LNCaP clone FGC (cell line): ENCODE measurements at regions not wholly inside any gene's neighbourhood (a gene's known extent, or its start where the extent isn't known, plus 50 kb on each side); places are given as distances from the start of the nearest gene placed in this dataset.

Experiments used
- DNase-seq: peaks from one replicate; pipeline ENCODE4 v3.0.0-alpha.2; 2011; ENCODE audit warnings: low read depth
- H3K4me3 ChIP-seq: 2 replicates; pipeline ENCODE4 v1.5.1; 2011; ENCODE audit warnings: mild to moderate bottlenecking, low read depth, low read length, control low read depth
- TF ChIP-seq, protein P1 (sequence below): IDR thresholded peaks from 2 replicates; pipeline ENCODE4 v1.5.1; 2012; ENCODE audit warnings: mild to moderate bottlenecking; ENCODE audit not compliant: control insufficient read depth, insufficient read depth; ENCODE audit errors: extremely low read depth

DNA sequence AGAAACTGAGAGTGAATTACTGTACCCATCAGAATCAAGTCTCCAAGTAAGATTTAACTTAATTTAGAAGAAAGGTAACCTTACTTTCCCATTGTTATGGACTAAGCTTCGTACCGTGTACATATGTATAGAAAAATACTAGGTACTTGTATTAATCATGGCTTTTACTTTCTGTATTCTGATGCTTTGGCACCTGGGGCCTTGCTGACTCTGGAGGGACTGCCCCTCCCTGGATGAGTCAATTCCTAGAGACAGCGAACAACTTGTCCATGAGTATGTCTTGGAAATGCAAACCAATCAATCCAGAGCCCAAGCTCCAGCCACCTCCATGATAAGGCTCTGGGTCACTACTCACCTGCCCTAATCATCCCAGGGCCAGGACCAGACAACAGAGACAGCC, 50.0 kb upstream of the DGKG start:
- TF ChIP-seq, protein P1, sequence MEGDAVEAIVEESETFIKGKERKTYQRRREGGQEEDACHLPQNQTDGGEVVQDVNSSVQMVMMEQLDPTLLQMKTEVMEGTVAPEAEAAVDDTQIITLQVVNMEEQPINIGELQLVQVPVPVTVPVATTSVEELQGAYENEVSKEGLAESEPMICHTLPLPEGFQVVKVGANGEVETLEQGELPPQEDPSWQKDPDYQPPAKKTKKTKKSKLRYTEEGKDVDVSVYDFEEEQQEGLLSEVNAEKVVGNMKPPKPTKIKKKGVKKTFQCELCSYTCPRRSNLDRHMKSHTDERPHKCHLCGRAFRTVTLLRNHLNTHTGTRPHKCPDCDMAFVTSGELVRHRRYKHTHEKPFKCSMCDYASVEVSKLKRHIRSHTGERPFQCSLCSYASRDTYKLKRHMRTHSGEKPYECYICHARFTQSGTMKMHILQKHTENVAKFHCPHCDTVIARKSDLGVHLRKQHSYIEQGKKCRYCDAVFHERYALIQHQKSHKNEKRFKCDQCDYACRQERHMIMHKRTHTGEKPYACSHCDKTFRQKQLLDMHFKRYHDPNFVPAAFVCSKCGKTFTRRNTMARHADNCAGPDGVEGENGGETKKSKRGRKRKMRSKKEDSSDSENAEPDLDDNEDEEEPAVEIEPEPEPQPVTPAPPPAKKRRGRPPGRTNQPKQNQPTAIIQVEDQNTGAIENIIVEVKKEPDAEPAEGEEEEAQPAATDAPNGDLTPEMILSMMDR, result no peak
- DNase-seq, result no peak
- no peak overlapping the region for H3K4me3 ChIP-seq
